Caco-2 (cell line): ENCODE measurements at regions not wholly inside any gene's neighbourhood (a gene's known extent, or its start where the extent isn't known, plus 50 kb on each side); places are given as distances from the start of the nearest gene placed in this dataset.
"Not testable (repeated sequence)": the region's sequence is repeated elsewhere in the genome, so short reads cannot be mapped to it uniquely, and the experiment has no call there.

ENCODE experiments used
- BruUV-seq: library from RNA; stranded (reverse); fragments of 400-500 nt; replicated peaks from 2 replicates; lab custom pipeline; 2021; lab: Mats Ljungman, UMichigan
- CTCF ChIA-PET: fragments of 300-600 bp; sonication (Branson Sonifier 250); formaldehyde crosslinking; loops from one replicate; lab custom pipeline; 2022; ENCODE audit warnings: antibody characterized with exemption; lab: Charles Lee
- POLR2A ChIA-PET: fragments of 300-600 bp; sonication (Branson Sonifier 250); formaldehyde crosslinking; loops from one replicate; lab custom pipeline; 2022; ENCODE audit warnings: antibody characterized with exemption; lab: Charles Lee
- DNase-seq, 2 experiments: peaks; one replicate each; pipeline versions ENCODE4 v3.0.0 to v3.0.0-alpha.2; 2020 to 2022
- H3K27me3 ChIP-seq: replicated peaks from 2 replicates; pipeline ENCODE4 v1.6.0; 2011; ENCODE audit warnings: low read length; ENCODE audit not compliant: control insufficient read depth, insufficient read depth
- H3K36me3 ChIP-seq: 2 replicates; pipeline ENCODE4 v1.5.1; 2011; ENCODE audit warnings: low read length; ENCODE audit not compliant: control insufficient read depth, insufficient read depth
- H3K4me1 ChIP-seq: fragments of 250-450 bp; sonication (Bioruptor Pico); 2 replicates; pipeline ENCODE4 v1.5.1; 2020; ENCODE audit warnings: mild to moderate bottlenecking
- H3K4me3 ChIP-seq: 2 replicates; pipeline ENCODE4 v1.5.1; 2011; ENCODE audit warnings: low read depth, mild to moderate bottlenecking, control low read depth, low read length
- H3K9me3 ChIP-seq: fragments of 250-450 bp; sonication (Bioruptor Pico); 2 replicates; pipeline ENCODE4 v1.5.1; 2020; ENCODE audit warnings: mild to moderate bottlenecking, moderate library complexity
- H3K27ac Mint-ChIP-seq: one replicate; pipeline ENCODE4 v1.8.0; 2022; ENCODE audit warnings: mixed read lengths; ENCODE audit not compliant: unreplicated experiment
- H3K27me3 Mint-ChIP-seq: one replicate; pipeline ENCODE4 v1.8.0; 2022; ENCODE audit warnings: mixed read lengths; ENCODE audit not compliant: insufficient read depth, unreplicated experiment
- H3K36me3 Mint-ChIP-seq: one replicate; pipeline ENCODE4 v1.8.0; 2022; ENCODE audit warnings: mild to moderate bottlenecking, mixed read lengths; ENCODE audit not compliant: insufficient read depth, unreplicated experiment
- H3K4me1 Mint-ChIP-seq: one replicate; pipeline ENCODE4 v1.8.0; 2022; ENCODE audit warnings: low read depth, mixed read lengths; ENCODE audit not compliant: unreplicated experiment
- H3K4me3 Mint-ChIP-seq: one replicate; pipeline ENCODE4 v1.8.0; 2022; ENCODE audit warnings: mild to moderate bottlenecking, moderate library complexity, mixed read lengths; ENCODE audit not compliant: unreplicated experiment
- H3K9me3 Mint-ChIP-seq: one replicate; pipeline ENCODE4 v1.8.0; 2022; ENCODE audit warnings: mixed read lengths; ENCODE audit not compliant: unreplicated experiment
- CTCF ChIP-seq, 2 experiments: fragments of 200-600 bp in 1 of 2; IDR thresholded peaks; 1 replicate in 1 of 2; 2 replicates in 1 of 2; pipeline versions ENCODE4 v1.5.1 to v1.8.0; 2011 to 2022; ENCODE audit warnings: antibody characterized with exemption in 1 of 2, control low read depth in 1 of 2, inconsistent platforms in 1 of 2, low read depth in 1 of 2, low read length in 1 of 2, mild to moderate bottlenecking in 1 of 2, moderate library complexity in 1 of 2; ENCODE audit not compliant: insufficient read depth in 1 of 2, severe bottlenecking in 1 of 2, unreplicated experiment in 1 of 2
- intact Hi-C: fragments of 100-400 bp; cut with micrococcal nuclease; formaldehyde crosslinking; loops from one replicate; pipeline ENCODE4 v1.10.0; 2022; ENCODE audit not compliant: unreplicated experiment

GRCh38 chr18:5004031-5004820 is 192.8 kb downstream of the AKAIN1 start:
- H3K36me3 ChIP-seq, H3K9me3 ChIP-seq, intact Hi-C loops, H3K36me3 Mint-ChIP-seq, H3K27ac Mint-ChIP-seq, BruUV-seq, H3K27me3 ChIP-seq, H3K4me1 ChIP-seq, H3K9me3 Mint-ChIP-seq, H3K27me3 Mint-ChIP-seq: not testable (repeated sequence)
- ChIA-PET POLR2A (interaction anchor here (0.7 kb wide), 1 partner anchor 43 kb away, joined by 4 read pairs; no protein-coding TSS in a partner anchor), CTCF (interaction anchor here (0.6 to 1.1 kb wide), 2 partner anchors 18 to 343 kb away, joined by 3 read pairs; no protein-coding TSS in a partner anchor)
- Mint-ChIP-seq H3K4me3 (peak overlapping the region; percentile 78), H3K4me1 (peaks cover 10% of the 10 kb centered on the region)
- peak in 1 of 2 experiments; percentile 16 for TF ChIP-seq CTCF (IDR thresholded peaks at IDR 0.05; ENCODE audit: insufficient read depth in 1 of 2, low read depth in 1 of 2, low read length in 1 of 2, severe bottlenecking in 1 of 2, unreplicated experiment in 1 of 2)
- DNase-seq, result peak; percentile 35 to 50
- peak overlapping the region; percentile 30 for H3K4me3 ChIP-seq

- H3K4me1 ChIP-seq, result no peaks in the 10 kb centered on the region
- no peak for TF ChIP-seq CTCF (IDR thresholded peaks at IDR 0.05; ENCODE audit: insufficient read depth in 1 of 2, low read depth in 1 of 2, low read length in 1 of 2, severe bottlenecking in 1 of 2, unreplicated experiment in 1 of 2)
- CTCF ChIA-PET, result interaction anchor here (0.5 kb wide), 1 partner anchor 1488 kb away, joined by 5 read pairs; no protein-coding TSS in a partner anchor
- BruUV-seq, result no TSS peak
- H3K9me3 Mint-ChIP-seq, result no peaks in the 10 kb centered on the region
- H3K27me3 ChIP-seq, result no peaks in the 10 kb centered on the region
- no peak overlapping the region for H3K4me3 Mint-ChIP-seq
- H3K36me3 ChIP-seq, result no peaks in the 10 kb centered on the region
- H3K27me3 Mint-ChIP-seq, result peaks cover under 1% of the 10 kb centered on the region
- no peaks in the 10 kb centered on the region for H3K9me3 ChIP-seq
- no peaks in the 10 kb centered on the region for H3K36me3 Mint-ChIP-seq
- H3K4me3 ChIP-seq, result no peak overlapping the region
- no peak for DNase-seq
- POLR2A ChIA-PET, result no interaction called here
- intact Hi-C loops, result no loop called here
- no peak overlapping the region for H3K27ac Mint-ChIP-seq
- H3K4me1 Mint-ChIP-seq, result no peaks in the 10 kb centered on the region
Observed at GRCh38 chr18:4994710-4995109, 202.3 kb downstream of the AKAIN1 start.

- intact Hi-C loops, result no loop called here
- Histone ChIP-seq H3K36me3 (no peaks in the 10 kb centered on the region), H3K9me3 (no peaks in the 10 kb centered on the region), H3K4me1 (no peaks in the 10 kb centered on the region), H3K4me3 (no peak overlapping the region), H3K27me3 (no peaks in the 10 kb centered on the region)
- no peak for TF ChIP-seq CTCF (IDR thresholded peaks at IDR 0.05; ENCODE audit: insufficient read depth in 1 of 2, low read depth in 1 of 2, low read length in 1 of 2, severe bottlenecking in 1 of 2, unreplicated experiment in 1 of 2)
- H3K4me3 Mint-ChIP-seq, result no peak overlapping the region
- no peaks in the 10 kb centered on the region for H3K4me1 Mint-ChIP-seq
- no TSS peak for BruUV-seq
- H3K27me3 Mint-ChIP-seq, result peaks cover 4% of the 10 kb centered on the region
- H3K36me3 Mint-ChIP-seq, result no peaks in the 10 kb centered on the region
- no peak overlapping the region for H3K27ac Mint-ChIP-seq
- CTCF ChIA-PET, result no interaction called here
- H3K9me3 Mint-ChIP-seq, result no peaks in the 10 kb centered on the region
- no peak for DNase-seq
- POLR2A ChIA-PET, result no interaction called here
Observed at GRCh38 chr18:4987452-4988405, 209.3 kb downstream of the AKAIN1 start.
